Glutamatergic neuron (in vitro differentiated cells): ENCODE measurements at regions not wholly inside any gene's neighbourhood (a gene's known extent, or its start where the extent isn't known, plus 50 kb on each side); places are given as distances from the start of the nearest gene placed in this dataset.

ENCODE experiments used
- DNase-seq: peaks from one replicate; pipeline ENCODE4 v3.0.0; 2022
- H3K27ac Mint-ChIP-seq: one replicate; pipeline ENCODE4 v1.8.0; 2020; ENCODE audit warnings: mild to moderate bottlenecking, mixed read lengths, inconsistent platforms; ENCODE audit not compliant: unreplicated experiment
- H3K27me3 Mint-ChIP-seq: one replicate; pipeline ENCODE4 v1.8.0; 2020; ENCODE audit warnings: mild to moderate bottlenecking, moderate library complexity, mixed read lengths, inconsistent platforms; ENCODE audit not compliant: unreplicated experiment
- H3K36me3 Mint-ChIP-seq: one replicate; pipeline ENCODE4 v1.8.0; 2020; ENCODE audit warnings: mild to moderate bottlenecking, mixed read lengths, inconsistent platforms; ENCODE audit not compliant: unreplicated experiment
- H3K4me1 Mint-ChIP-seq: one replicate; pipeline ENCODE4 v1.8.0; 2020; ENCODE audit warnings: mild to moderate bottlenecking, low read depth, mixed read lengths, inconsistent platforms; ENCODE audit not compliant: unreplicated experiment
- H3K4me3 Mint-ChIP-seq: one replicate; pipeline ENCODE4 v1.8.0; 2020; ENCODE audit warnings: mild to moderate bottlenecking, mixed read lengths, inconsistent platforms; ENCODE audit not compliant: unreplicated experiment
- H3K9me3 Mint-ChIP-seq: one replicate; pipeline ENCODE4 v1.8.0; 2020; ENCODE audit warnings: mild to moderate bottlenecking, moderate library complexity, mixed read lengths, inconsistent platforms; ENCODE audit not compliant: unreplicated experiment
- CTCF ChIP-seq: fragments of 200-600 bp; sonication (generic); IDR thresholded peaks from one replicate; pipeline ENCODE4 v1.5.0; 2021; ENCODE audit not compliant: partially characterized antibody, unreplicated experiment

GRCh38 chr7:20560325-20561180 lies 54.9 kb upstream of the ABCB5 start:
- peaks cover 3% of the 10 kb centered on the region for H3K9me3 Mint-ChIP-seq
- no peak for TF ChIP-seq CTCF
- DNase-seq = no peak
- no peaks in the 10 kb centered on the region for H3K27me3 Mint-ChIP-seq
- no peaks in the 10 kb centered on the region for H3K4me1 Mint-ChIP-seq
- H3K36me3 Mint-ChIP-seq = peaks cover 6% of the 10 kb centered on the region
- H3K4me3 Mint-ChIP-seq = no peak overlapping the region
- H3K27ac Mint-ChIP-seq = no peak overlapping the region

GRCh38 chr7:20561466-20561865 lies 54.0 kb upstream of the ABCB5 start:
- no peak for DNase-seq
- Mint-ChIP-seq H3K36me3 (peaks cover 6% of the 10 kb centered on the region), H3K27ac (no peak overlapping the region)

GRCh38 chr7:20561908-20562307 lies 53.6 kb upstream of the ABCB5 start:
- Mint-ChIP-seq H3K27me3 (no peaks in the 10 kb centered on the region), H3K27ac (no peak overlapping the region), H3K4me3 (no peak overlapping the region), H3K36me3 (peaks cover 6% of the 10 kb centered on the region), H3K9me3 (peaks cover 3% of the 10 kb centered on the region), H3K4me1 (no peaks in the 10 kb centered on the region)
- DNase-seq = no peak
- no peak for TF ChIP-seq CTCF

More at GRCh38 chr7:20561466-20561865, 54.0 kb upstream of the ABCB5 start:
- Mint-ChIP-seq H3K4me1 (no peaks in the 10 kb centered on the region), H3K27me3 (no peaks in the 10 kb centered on the region), H3K9me3 (peaks cover 3% of the 10 kb centered on the region), H3K4me3 (no peak overlapping the region)
- TF ChIP-seq CTCF = no peak

GRCh38 chr7:20562461-20562860 lies 53.0 kb upstream of the ABCB5 start:
- no peak overlapping the region for H3K27ac Mint-ChIP-seq
- no peaks in the 10 kb centered on the region for H3K4me1 Mint-ChIP-seq
- H3K4me3 Mint-ChIP-seq = no peak overlapping the region
- H3K9me3 Mint-ChIP-seq = peaks cover 3% of the 10 kb centered on the region
- no peak for TF ChIP-seq CTCF
- DNase-seq = no peak
- no peaks in the 10 kb centered on the region for H3K27me3 Mint-ChIP-seq
- peaks cover 6% of the 10 kb centered on the region for H3K36me3 Mint-ChIP-seq
